ENCODE measurements at regions not wholly inside any gene's neighbourhood (a gene's known extent, or its start where the extent isn't known, plus 50 kb on each side); places are given as distances from the start of the nearest gene placed in this dataset.

DNA sequence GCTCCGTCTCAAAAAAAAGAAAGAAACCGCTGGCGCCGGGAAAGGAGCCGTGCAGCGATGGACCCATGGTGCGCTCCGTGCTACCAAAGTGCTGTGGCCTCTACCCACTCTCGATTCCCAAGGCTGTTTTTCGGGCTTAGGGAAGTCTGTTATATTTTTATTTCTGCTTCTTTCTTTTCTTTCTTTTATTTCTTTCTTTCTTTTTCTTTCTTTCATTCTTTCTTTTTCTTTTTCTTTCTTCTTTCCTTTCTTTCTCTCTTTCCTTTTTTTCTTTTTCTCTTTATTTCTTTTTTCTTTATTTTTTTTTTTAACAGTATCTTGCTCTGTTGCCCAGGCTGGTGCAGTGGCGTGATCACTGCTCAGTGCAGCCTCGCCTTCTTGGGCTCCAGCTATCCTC is 87.5 kb downstream of the ANXA2R start:
- WGBS (ENCODE audit: extremely low coverage, insufficient read length, low lambda C conversion rate): no CpG with 5 or more reads among the region's 12 CpGs
- H3K9me3 Mint-ChIP-seq: peaks cover 13 to 22% of the 10 kb centered on the region in 2 experiments
- H3K4me1 Mint-ChIP-seq: peaks cover 5 to 7% of the 10 kb centered on the region in 2 experiments; a peak in 1 of 4 replicates
- Histone ChIP-seq H2AK5ac (ENCODE audit: insufficient read length, low read length) (no peak overlapping the region), H3K14ac (ENCODE audit: insufficient read depth, low read length) (no peak overlapping the region), H3K9ac (ENCODE audit: extremely low read depth, insufficient read length, low read length) (no peak overlapping the region), H3K18ac (ENCODE audit: insufficient read length, low read depth, low read length) (no peak overlapping the region), H3K4ac (ENCODE audit: low read depth, low read length) (no peak overlapping the region), H2AFZ (ENCODE audit: low read length) (no peak overlapping the region), H3K79me1 (ENCODE audit: insufficient read depth, low read depth, low read length, poor library complexity, severe bottlenecking) (no peaks in the 10 kb centered on the region), H3K4me1 (ENCODE audit: insufficient read depth, low read length) (no peaks in the 10 kb centered on the region), H3K23me2 (ENCODE audit: insufficient read length, low read depth, low read length, poor library complexity, severe bottlenecking) (no peaks in the 10 kb centered on the region), H3K27ac (ENCODE audit: insufficient read length, low read depth, low read length) (no peak overlapping the region), H3K79me2 (ENCODE audit: insufficient read depth, low read length) (no peaks in the 10 kb centered on the region), H4K5ac (ENCODE audit: insufficient read length, low read depth, low read length) (no peak overlapping the region), H3T11ph (ENCODE audit: low read length) (no peak overlapping the region), H4K91ac (ENCODE audit: insufficient read length, low read depth, low read length) (no peak overlapping the region), H3K56ac (ENCODE audit: insufficient read length, low read depth, low read length) (no peak overlapping the region), H3K27me3 (ENCODE audit: insufficient read depth, low read length) (no peaks in the 10 kb centered on the region), H2BK120ac (ENCODE audit: low read depth, low read length, poor library complexity, severe bottlenecking) (no peak overlapping the region), H3K9me3 (ENCODE audit: control insufficient read depth, low read depth, low read length) (peaks cover 8% of the 10 kb centered on the region), H4K8ac (replicated peaks; ENCODE audit: insufficient read length, low read depth, low read length) (no peak overlapping the region), H3K4me2 (ENCODE audit: insufficient read depth, insufficient read length, low read length) (no peak overlapping the region), H2BK15ac (ENCODE audit: low read depth, low read length) (no peak overlapping the region), H2BK20ac (ENCODE audit: low read depth, low read length, poor library complexity, severe bottlenecking) (no peak overlapping the region), H4K20me1 (ENCODE audit: control insufficient read depth, insufficient read depth, insufficient read length) (no peaks in the 10 kb centered on the region), H3K23ac (ENCODE audit: insufficient read length, low read depth, low read length) (no peak overlapping the region), H2BK12ac (ENCODE audit: insufficient read length, low read depth, low read length) (no peak overlapping the region), H2BK5ac (ENCODE audit: insufficient read length, low read length) (no peak overlapping the region)
- TF ChIP-seq, protein P1, sequence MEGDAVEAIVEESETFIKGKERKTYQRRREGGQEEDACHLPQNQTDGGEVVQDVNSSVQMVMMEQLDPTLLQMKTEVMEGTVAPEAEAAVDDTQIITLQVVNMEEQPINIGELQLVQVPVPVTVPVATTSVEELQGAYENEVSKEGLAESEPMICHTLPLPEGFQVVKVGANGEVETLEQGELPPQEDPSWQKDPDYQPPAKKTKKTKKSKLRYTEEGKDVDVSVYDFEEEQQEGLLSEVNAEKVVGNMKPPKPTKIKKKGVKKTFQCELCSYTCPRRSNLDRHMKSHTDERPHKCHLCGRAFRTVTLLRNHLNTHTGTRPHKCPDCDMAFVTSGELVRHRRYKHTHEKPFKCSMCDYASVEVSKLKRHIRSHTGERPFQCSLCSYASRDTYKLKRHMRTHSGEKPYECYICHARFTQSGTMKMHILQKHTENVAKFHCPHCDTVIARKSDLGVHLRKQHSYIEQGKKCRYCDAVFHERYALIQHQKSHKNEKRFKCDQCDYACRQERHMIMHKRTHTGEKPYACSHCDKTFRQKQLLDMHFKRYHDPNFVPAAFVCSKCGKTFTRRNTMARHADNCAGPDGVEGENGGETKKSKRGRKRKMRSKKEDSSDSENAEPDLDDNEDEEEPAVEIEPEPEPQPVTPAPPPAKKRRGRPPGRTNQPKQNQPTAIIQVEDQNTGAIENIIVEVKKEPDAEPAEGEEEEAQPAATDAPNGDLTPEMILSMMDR (conservative IDR thresholded peaks at IDR 0.05): no peak
- no peak overlapping the region for H3K4me3 Mint-ChIP-seq
- no peak overlapping the region for H3K27ac Mint-ChIP-seq
- H3K36me3 Mint-ChIP-seq (ENCODE audit: insufficient read depth in 1 of 3, low read depth in 3 of 3): peaks cover 8 to 21% (median 21%) of the 10 kb centered on the region in 3 experiments; a peak in 6 of 7 replicates
- peaks cover 3% of the 10 kb centered on the region for H3K27me3 Mint-ChIP-seq (ENCODE audit: low read depth)
- DNase-seq: no peak

Measured in H9 (cell line).